Parathyroid adenoma (tissue), 2 donors: ENCODE measurements at regions not wholly inside any gene's neighbourhood (a gene's known extent, or its start where the extent isn't known, plus 50 kb on each side); places are given as distances from the start of the nearest gene placed in this dataset.

Experiments
- H2AFZ ChIP-seq: fragments of 300-600 bp; sonication (generic); one replicate; pipeline ENCODE4 v1.7.0; 2017; ENCODE audit warnings: antibody characterized with exemption, mild to moderate bottlenecking
- H3K27ac ChIP-seq: fragments of 300-600 bp; sonication (generic); one replicate; pipeline ENCODE4 v1.7.0; 2017
- H3K27me3 ChIP-seq: fragments of 300-600 bp; sonication (generic); one replicate; pipeline ENCODE4 v1.7.0; 2017; ENCODE audit warnings: low read length; ENCODE audit not compliant: control insufficient read depth, insufficient read depth
- H3K36me3 ChIP-seq: fragments of 300-600 bp; sonication (generic); one replicate; pipeline ENCODE4 v1.7.0; 2017; ENCODE audit warnings: low read length; ENCODE audit not compliant: control insufficient read depth, insufficient read depth
- H3K4me1 ChIP-seq: fragments of 300-600 bp; sonication (generic); one replicate; pipeline ENCODE4 v1.7.0; 2017; ENCODE audit warnings: control low read depth
- H3K4me2 ChIP-seq: fragments of 300-600 bp; sonication (generic); one replicate; pipeline ENCODE4 v1.7.0; 2017; ENCODE audit warnings: low read length
- H3K4me3 ChIP-seq: fragments of 300-600 bp; sonication (generic); one replicate; pipeline ENCODE4 v1.7.0; 2017; ENCODE audit warnings: low read depth, low read length
- H3K79me2 ChIP-seq: fragments of 300-600 bp; sonication (generic); one replicate; pipeline ENCODE4 v1.7.0; 2017; ENCODE audit warnings: control low read depth
- H3K9ac ChIP-seq: fragments of 300-600 bp; sonication (generic); one replicate; pipeline ENCODE4 v1.7.0; 2017; ENCODE audit warnings: mild to moderate bottlenecking
- H3K9me3 ChIP-seq: fragments of 300-600 bp; sonication (generic); one replicate; pipeline ENCODE4 v1.7.0; 2017; ENCODE audit warnings: low read length; ENCODE audit not compliant: control insufficient read depth
- CTCF ChIP-seq: fragments of 300-600 bp; sonication (generic); IDR thresholded peaks from one replicate; pipeline ENCODE4 v1.7.0; 2017; ENCODE audit warnings: antibody characterized with exemption, mild to moderate bottlenecking
- donor health status: primary hyperparathyroidism.

GRCh38 chr5:29548262-29548661 lies 1645.2 kb upstream of the CDH6 start:
- no peaks in the 10 kb centered on the region for H3K79me2 ChIP-seq
- no peaks in the 10 kb centered on the region for H3K27me3 ChIP-seq
- H3K4me2 ChIP-seq = no peak overlapping the region
- no peak for TF ChIP-seq CTCF
- no peak overlapping the region for H3K4me3 ChIP-seq
- H3K36me3 ChIP-seq = no peaks in the 10 kb centered on the region
- H3K9me3 ChIP-seq = no peaks in the 10 kb centered on the region
- no peaks in the 10 kb centered on the region for H3K4me1 ChIP-seq
- H3K27ac ChIP-seq = no peak overlapping the region
- no peak overlapping the region for H3K9ac ChIP-seq
- H2AFZ ChIP-seq = no peak overlapping the region

DNA sequence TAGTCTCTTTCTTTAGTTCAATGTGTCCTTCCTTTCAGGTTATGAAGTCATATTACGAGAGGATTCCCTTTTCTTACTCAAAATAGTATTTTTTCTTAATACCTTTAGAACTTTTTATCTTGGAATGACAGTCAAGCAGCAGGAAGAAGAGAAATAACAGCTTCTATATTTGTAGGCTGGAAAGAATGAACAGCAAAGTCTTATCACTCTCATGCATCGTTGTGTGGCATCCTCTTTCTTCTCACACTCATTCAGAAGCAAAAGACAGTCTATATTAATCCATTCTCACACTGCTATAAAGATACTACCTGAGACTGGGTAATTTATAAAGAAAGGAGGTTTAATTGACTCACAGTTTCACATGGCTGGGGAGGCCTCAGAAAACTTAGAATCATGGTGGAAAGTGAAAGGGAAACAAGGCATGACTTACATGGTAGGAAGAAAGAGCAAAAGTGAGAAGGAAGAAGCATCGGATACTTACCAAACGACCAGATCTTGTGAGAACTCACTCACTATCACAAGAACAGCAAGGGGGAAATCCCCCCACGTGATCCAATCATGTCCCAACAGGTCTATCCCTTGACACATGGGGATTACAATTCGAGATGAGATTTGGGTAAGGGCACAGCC lies 1646.1 kb upstream of the CDH6 start:
- Histone ChIP-seq H3K9me3 (no peaks in the 10 kb centered on the region), H3K27ac (no peak overlapping the region), H3K9ac (no peak overlapping the region), H3K79me2 (no peaks in the 10 kb centered on the region), H3K4me2 (no peak overlapping the region), H2AFZ (no peak overlapping the region), H3K36me3 (no peaks in the 10 kb centered on the region), H3K4me1 (no peaks in the 10 kb centered on the region), H3K4me3 (no peak overlapping the region), H3K27me3 (no peaks in the 10 kb centered on the region)
- no peak for TF ChIP-seq CTCF

DNA sequence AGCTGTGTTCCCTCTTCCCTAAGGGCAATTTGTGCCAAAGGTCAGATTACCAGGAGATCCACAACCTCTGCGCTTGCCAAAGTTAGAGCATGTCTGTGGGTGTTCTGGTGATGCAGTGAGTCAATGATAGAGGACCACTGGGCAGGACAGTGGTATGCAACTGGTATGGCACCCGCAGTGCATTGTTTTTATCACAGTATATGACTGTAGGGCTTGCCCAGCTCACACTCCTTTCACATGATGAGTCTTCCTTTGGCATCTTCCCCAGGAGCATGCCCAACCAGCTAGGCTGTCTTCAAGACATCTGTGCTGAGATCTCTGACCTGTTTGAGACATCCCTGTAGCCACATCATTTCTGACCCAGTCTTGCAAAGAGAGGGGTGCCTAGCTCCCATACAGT lies 1650.0 kb upstream of the CDH6 start:
- no peak overlapping the region for H3K4me3 ChIP-seq
- no peak overlapping the region for H2AFZ ChIP-seq
- H3K9me3 ChIP-seq = no peaks in the 10 kb centered on the region
- H3K79me2 ChIP-seq = no peaks in the 10 kb centered on the region
- H3K9ac ChIP-seq = no peak overlapping the region
- TF ChIP-seq CTCF = no peak
- H3K4me1 ChIP-seq = no peaks in the 10 kb centered on the region
- no peaks in the 10 kb centered on the region for H3K27me3 ChIP-seq
- no peak overlapping the region for H3K4me2 ChIP-seq
- no peaks in the 10 kb centered on the region for H3K36me3 ChIP-seq
- H3K27ac ChIP-seq = no peak overlapping the region

- Histone ChIP-seq H2AFZ (no peak overlapping the region), H3K27me3 (no peaks in the 10 kb centered on the region), H3K9me3 (no peaks in the 10 kb centered on the region), H3K4me2 (no peak overlapping the region), H3K4me3 (no peak overlapping the region), H3K27ac (no peak overlapping the region), H3K9ac (no peak overlapping the region), H3K79me2 (no peaks in the 10 kb centered on the region), H3K4me1 (no peaks in the 10 kb centered on the region), H3K36me3 (no peaks in the 10 kb centered on the region)
- no peak for TF ChIP-seq CTCF
Measured at GRCh38 chr5:29524227-29524626, 1669.3 kb upstream of the CDH6 start.

DNA sequence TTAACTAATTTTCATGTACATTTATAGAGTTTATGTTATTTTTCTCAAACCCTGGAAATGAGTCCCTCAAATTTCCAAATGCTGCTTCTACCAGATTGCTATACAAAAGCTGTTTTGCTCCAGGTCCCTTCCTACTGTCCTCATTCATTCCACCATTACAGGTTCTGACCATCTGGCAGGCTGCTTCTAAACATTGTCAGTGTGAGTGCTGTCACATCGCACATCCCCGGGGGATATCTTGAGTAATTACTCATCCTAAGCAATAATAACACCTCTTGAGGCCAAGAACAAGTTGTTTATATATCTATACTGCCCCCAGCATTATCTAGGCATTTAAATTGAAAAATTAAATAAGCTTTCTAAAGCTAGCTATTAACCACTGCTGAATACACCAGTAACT lies 1675.3 kb upstream of the CDH6 start:
- no peak for TF ChIP-seq CTCF
- H3K4me3 ChIP-seq = no peak overlapping the region
- no peaks in the 10 kb centered on the region for H3K27me3 ChIP-seq
- no peak overlapping the region for H3K9ac ChIP-seq
- no peaks in the 10 kb centered on the region for H3K79me2 ChIP-seq
- H2AFZ ChIP-seq = no peak overlapping the region
- H3K4me2 ChIP-seq = no peak overlapping the region
- no peak overlapping the region for H3K27ac ChIP-seq
- H3K4me1 ChIP-seq = no peaks in the 10 kb centered on the region
- no peaks in the 10 kb centered on the region for H3K9me3 ChIP-seq
- no peaks in the 10 kb centered on the region for H3K36me3 ChIP-seq
